ENCODE measurements at regions not wholly inside any gene's neighbourhood (a gene's known extent, or its start where the extent isn't known, plus 50 kb on each side); places are given as distances from the start of the nearest gene placed in this dataset.

- no peak for DNase-seq (ENCODE audit: low read depth)
- Histone ChIP-seq H3K36me3 (ENCODE audit: control insufficient read depth, insufficient read depth, low read length) (no peaks in the 10 kb centered on the region), H3K27me3 (ENCODE audit: control insufficient read depth, insufficient read depth, low read length) (no peaks in the 10 kb centered on the region), H3K4me3 (ENCODE audit: low read depth, low read length) (no peak overlapping the region)
- no peak for TF ChIP-seq CTCF (IDR thresholded peaks at IDR 0.05; ENCODE audit: insufficient read depth, low read length, severe bottlenecking)
- no peak for FAIRE-seq
Observed at GRCh38 chr3:34102288-34102687, 303.9 kb downstream of the PDCD6IP start.

GRCh38 chr3:34106379-34106778, 307.9 kb downstream of the PDCD6IP start:
- Histone ChIP-seq H3K4me3 (ENCODE audit: low read depth, low read length) (no peak overlapping the region), H3K27me3 (ENCODE audit: control insufficient read depth, insufficient read depth, low read length) (no peaks in the 10 kb centered on the region), H3K36me3 (ENCODE audit: control insufficient read depth, insufficient read depth, low read length) (no peaks in the 10 kb centered on the region)
- no peak for TF ChIP-seq CTCF (IDR thresholded peaks at IDR 0.05; ENCODE audit: insufficient read depth, low read length, severe bottlenecking)
- FAIRE-seq = no peak
- no peak for DNase-seq (ENCODE audit: low read depth)

- Histone ChIP-seq H3K4me3 (ENCODE audit: low read depth, low read length) (no peak overlapping the region), H3K36me3 (ENCODE audit: control insufficient read depth, insufficient read depth, low read length) (no peaks in the 10 kb centered on the region), H3K27me3 (ENCODE audit: control insufficient read depth, insufficient read depth, low read length) (no peaks in the 10 kb centered on the region)
- FAIRE-seq (no peak), DNase-seq (ENCODE audit: low read depth) (peak; percentile 25)
- TF ChIP-seq CTCF (IDR thresholded peaks at IDR 0.05; ENCODE audit: insufficient read depth, low read length, severe bottlenecking) = peak; percentile 46
Observed at GRCh38 chr3:34106879-34107278, 308.4 kb downstream of the PDCD6IP start.

- TF ChIP-seq CTCF (IDR thresholded peaks at IDR 0.05; ENCODE audit: insufficient read depth, low read length, severe bottlenecking) = no peak
- DNase-seq (ENCODE audit: low read depth) (no peak), FAIRE-seq (no peak)
- no peak overlapping the region for H3K4me3 ChIP-seq (ENCODE audit: low read depth, low read length)
- no peaks in the 10 kb centered on the region for H3K36me3 ChIP-seq (ENCODE audit: control insufficient read depth, insufficient read depth, low read length)
- no peaks in the 10 kb centered on the region for H3K27me3 ChIP-seq (ENCODE audit: control insufficient read depth, insufficient read depth, low read length)
Observed at GRCh38 chr3:34107669-34108068, 309.2 kb downstream of the PDCD6IP start.

GRCh38 chr3:34109021-34109420, 310.6 kb downstream of the PDCD6IP start:
- H3K36me3 ChIP-seq (ENCODE audit: control insufficient read depth, insufficient read depth, low read length) = no peaks in the 10 kb centered on the region
- H3K4me3 ChIP-seq (ENCODE audit: low read depth, low read length) = no peak overlapping the region
- FAIRE-seq (no peak), DNase-seq (ENCODE audit: low read depth) (no peak)
- H3K27me3 ChIP-seq (ENCODE audit: control insufficient read depth, insufficient read depth, low read length) = no peaks in the 10 kb centered on the region
- no peak for TF ChIP-seq CTCF (IDR thresholded peaks at IDR 0.05; ENCODE audit: insufficient read depth, low read length, severe bottlenecking)

- FAIRE-seq (no peak), DNase-seq (ENCODE audit: low read depth) (no peak)
- Histone ChIP-seq H3K27me3 (ENCODE audit: control insufficient read depth, insufficient read depth, low read length) (no peaks in the 10 kb centered on the region), H3K36me3 (ENCODE audit: control insufficient read depth, insufficient read depth, low read length) (no peaks in the 10 kb centered on the region), H3K4me3 (ENCODE audit: low read depth, low read length) (no peak overlapping the region)
- TF ChIP-seq CTCF (IDR thresholded peaks at IDR 0.05; ENCODE audit: insufficient read depth, low read length, severe bottlenecking) = no peak
Observed at GRCh38 chr3:34109846-34110245, 311.4 kb downstream of the PDCD6IP start.
